Mammary epithelial cell (primary cell): ENCODE measurements at regions not wholly inside any gene's neighbourhood (a gene's known extent, or its start where the extent isn't known, plus 50 kb on each side); places are given as distances from the start of the nearest gene placed in this dataset.

Source experiments
- CTCF ChIP-seq, 2 donors: IDR thresholded peaks in 1 of 2; conservative IDR thresholded peaks in 1 of 2; 2 replicates each; pipeline ENCODE4 v1.5.1; 2011 to 2012; ENCODE audit warnings: inconsistent platforms in 2 of 2, low read length in 2 of 2, mild to moderate bottlenecking in 2 of 2, control low read depth in 1 of 2, low read depth in 1 of 2; ENCODE audit not compliant: insufficient read depth in 1 of 2; ENCODE audit errors: extremely low read depth in 1 of 2
- EZH2 ChIP-seq: IDR thresholded peaks from 2 replicates; pipeline ENCODE4 v1.6.1; 2012; ENCODE audit warnings: low read length, inconsistent platforms, borderline replicate concordance

GRCh38 chr14:101062601-101063000, 159.1 kb upstream of the RTL1 start:
- TF ChIP-seq CTCF (conservative IDR thresholded peaks at IDR 0.05 in 1 of 2, IDR thresholded peaks at IDR 0.05 in 1 of 2; ENCODE audit: extremely low read depth in 1 of 2, insufficient read depth in 1 of 2, low read depth in 1 of 2, low read length in 2 of 2) (no peak), EZH2 (no peak)
